ENCODE measurements at regions not wholly inside any gene's neighbourhood (a gene's known extent, or its start where the extent isn't known, plus 50 kb on each side); places are given as distances from the start of the nearest gene placed in this dataset.
A peak's percentile ranks its signal among the peaks of the same experiment; 100 is the strongest.

DNA sequence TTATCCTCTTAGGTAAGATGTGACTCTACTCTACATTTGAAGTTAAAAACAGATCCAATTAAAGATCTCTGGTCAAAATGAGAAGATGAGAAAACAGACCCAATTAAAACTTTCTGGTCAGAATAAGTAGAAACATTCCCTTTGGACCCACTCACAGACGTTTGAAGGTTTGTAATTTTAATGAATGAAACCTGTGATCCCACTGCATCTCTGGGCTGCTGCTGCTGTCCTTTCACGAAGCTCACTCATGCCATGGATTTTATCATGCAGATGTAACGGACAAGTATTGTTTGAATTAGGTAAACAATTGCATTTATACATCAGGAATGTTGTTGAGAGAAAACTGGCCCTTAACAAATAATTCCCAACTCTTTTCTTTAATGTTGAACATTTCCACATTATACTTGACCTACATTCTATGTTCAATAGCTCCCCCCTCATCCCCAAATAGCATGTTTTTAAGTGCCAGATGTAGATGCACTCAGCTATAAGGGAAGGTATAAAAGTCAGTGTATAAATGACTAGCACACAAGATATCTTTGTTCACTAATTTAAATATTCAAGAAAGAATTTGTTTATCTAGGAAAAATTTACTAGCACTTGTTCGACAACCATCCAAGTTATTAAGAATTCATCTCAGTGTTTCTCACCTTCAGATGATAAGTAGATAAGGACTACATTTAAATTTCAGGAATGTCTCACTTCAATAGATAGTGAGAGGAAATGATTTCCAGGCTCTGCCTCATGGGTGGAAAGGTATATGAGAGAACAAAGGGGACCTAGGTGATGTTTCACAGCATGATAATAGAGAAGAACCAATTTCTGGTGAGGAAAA, 202.3 kb upstream of the LMNTD1 start:
- no peak for DNase-seq (ENCODE audit: low spot score)

DNA sequence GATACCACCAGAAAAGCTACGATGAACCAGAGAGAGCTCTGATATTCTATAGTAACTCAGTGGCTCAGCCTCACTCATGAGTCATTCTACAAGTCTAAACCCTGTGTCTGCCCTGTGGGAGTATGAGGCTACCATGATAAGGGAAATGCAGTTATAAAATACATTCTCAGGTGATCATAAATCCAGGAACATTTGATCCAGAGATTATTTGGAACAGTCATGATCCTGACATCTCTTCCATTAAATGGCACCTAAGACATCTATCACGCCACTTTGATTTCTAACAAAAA, 202.6 kb upstream of the RASSF8 start:
- DNase-seq (ENCODE audit: low spot score): no peak

DNA sequence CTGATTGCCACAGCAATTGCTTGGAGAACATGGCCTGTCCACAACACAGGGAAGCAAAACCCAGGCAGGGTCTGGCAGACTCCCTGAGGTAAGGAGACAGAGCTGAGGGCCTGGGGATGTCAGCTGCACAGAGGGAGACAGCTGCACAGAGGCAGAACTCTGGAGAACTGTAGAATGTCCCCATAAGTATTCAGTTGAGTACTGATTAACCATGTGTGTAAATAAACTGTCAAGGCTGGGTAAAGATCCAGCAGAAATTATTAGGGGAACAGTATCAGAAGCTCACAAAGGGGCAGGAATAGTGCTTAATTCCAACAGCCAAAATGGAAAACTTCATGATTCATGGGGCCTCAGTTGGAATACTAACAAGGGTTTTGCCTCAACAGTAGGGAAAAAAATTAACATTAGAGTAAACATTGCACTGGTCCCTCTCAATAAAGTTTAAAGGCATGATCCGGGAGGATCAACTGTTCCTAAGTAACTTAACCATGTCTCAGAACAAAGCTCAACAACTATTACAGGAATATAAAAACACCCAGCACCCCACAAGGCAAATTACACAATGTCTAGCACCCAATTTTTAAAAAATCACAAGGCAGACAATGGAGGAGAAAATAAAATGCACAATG, 201.3 kb upstream of the RASSF8 start:
- DNase-seq (ENCODE audit: low spot score): no peak

DNA sequence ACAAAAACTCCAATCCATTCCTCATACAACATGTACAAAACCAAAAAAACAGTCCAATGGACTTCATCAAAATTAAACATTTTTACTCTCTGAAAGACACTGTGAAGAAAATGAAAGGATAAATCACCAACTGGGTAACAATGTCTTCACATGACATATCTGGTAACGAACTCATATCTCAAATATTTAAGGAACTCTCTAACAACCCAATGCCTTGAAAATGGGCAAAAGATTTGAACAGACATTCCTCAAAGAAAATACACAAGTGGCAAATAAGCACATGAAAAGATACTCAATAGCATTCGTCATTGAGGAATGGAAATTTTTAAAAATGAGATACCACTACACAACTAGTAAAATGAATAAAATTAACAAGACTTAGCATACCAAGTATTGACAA, 198.7 kb upstream of the RASSF8 start:
- no peak for DNase-seq (ENCODE audit: low spot score)

DNA sequence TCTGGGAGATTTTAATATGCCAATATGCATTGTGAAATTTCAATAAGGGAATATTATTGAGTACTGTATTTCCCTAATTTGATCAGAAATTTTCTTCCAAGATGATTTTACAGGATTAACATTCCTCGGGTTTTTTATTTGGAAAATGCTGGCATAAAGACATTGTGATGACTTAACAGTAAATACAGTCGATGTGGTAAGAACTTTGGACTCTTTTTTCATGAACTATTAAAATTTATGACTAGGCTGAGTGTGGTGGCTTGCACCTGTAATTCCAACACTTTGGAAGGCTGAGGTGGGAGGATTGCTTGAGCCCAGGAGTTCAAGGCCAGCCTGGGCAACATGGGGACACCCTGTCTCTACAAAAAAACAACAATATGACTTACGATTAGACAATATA, 197.1 kb upstream of the RASSF8 start:
- DNase-seq (ENCODE audit: low spot score): no peak

DNA sequence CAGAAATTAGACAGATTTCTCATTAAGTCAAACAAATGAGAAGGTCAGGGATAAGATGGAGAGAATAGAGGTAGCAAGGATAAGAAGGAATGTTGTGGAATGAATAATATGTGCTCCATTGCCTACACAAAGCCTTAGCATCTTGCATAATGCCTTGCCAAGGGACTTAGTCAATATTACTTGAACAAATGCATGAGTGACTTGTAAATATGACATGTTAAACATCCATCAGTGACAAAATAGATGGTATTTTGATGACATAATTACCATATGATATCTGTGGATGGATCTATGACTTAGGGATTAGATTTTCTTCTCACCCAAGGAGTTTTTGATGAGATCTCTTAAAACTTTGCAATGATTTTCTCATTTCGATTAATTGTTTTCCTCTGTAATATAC, 194.1 kb upstream of the RASSF8 start:
- DNase-seq (ENCODE audit: low spot score): peak; percentile 12

DNA sequence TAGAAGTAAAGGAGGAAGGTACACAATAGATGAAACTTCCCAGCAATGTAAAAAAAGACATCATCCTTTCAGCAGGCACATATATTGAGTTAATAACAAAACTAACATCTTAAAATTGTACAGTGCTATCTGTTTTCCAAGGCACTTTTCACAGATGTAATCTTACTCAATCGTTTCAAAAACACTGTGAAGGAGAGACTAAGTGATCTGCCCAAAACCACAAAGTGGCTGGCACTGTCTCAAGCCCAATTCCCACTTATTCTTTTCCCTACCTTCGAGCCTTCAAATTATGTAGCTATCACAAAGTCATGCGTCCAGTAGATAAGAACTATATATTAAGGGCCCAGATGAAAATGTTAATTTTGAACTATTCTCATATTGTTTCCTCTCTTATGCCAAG, 193.6 kb upstream of the RASSF8 start:
- DNase-seq (ENCODE audit: low spot score): no peak

DNA sequence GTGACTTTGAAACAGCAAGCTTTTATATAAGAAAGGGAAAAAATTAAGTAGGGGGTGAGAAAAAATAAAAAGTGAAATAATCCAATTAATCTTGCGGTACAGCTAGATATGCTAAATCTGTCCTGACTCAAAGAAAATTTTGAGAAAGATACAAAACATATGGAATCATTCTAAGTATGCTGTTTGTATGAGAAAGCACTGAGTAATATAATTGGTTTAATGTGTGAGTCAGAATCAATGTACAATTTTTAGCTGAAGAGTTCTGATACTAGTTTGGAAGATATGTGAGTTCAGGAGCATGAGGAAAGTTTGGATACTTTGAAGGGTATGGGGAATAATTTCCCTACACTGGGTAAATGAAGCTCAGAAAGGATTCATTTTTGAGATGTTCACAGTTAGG, 190.9 kb upstream of the RASSF8 start:
- DNase-seq (ENCODE audit: low spot score): no peak

DNA sequence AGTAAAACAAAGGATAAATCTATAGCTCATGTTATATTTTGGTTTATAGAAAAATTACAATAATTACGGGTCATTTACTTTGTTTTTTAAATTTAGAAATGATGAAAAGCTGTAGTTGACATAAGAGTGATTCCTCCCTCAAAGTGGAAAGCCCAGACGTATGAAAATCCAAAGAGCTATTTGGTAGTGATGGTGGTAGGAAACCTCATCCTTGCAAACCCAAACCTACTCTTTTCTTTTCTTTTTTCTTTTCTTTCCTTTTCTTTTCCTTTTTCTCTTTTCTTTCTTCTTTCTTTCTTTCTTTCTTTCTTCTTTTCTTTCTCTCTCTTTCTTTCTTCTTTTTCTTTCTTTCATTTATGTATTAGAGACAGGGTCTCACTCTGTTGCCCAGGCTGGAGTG, 190.3 kb upstream of the RASSF8 start:
- no peak for DNase-seq (ENCODE audit: low spot score)

DNA sequence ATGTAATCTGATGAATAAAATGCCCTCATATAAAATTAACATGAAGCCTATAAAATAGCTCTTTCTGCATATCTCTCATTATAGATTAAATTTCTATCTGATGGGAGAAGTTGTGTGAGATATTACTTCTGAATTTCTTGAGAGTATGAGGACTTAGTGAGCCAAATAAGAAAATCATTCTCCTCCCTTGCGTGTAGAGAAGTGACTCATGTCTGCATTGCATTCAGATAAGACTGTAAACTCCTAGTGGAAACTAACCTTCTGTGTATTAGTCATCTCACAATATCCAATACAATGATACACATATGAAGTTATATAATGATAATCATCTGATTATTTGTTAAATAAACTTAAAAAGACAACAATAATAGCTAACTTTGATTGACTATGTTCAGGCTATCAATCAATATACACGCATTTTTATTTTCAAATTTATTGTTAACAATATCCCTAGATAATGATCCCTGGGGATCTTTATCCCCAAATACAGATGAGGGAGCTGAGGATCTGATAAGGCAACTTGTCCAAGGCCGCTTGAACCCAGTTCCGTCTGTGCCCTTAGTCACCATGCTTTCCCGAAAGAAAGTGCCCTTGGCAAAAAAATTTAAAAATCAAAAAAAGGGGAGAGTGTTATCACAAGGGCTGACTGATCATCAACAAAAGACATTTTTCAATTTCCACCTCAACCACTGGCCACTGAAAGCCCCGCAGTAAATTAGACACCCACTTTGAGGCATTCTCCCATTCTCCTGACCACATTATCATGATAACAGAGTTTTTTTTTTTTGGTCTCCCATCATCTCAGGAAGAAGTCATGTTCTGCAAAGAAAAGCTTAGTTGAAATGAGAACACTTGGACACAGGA, 189.2 kb upstream of the RASSF8 start:
- DNase-seq (ENCODE audit: low spot score): peak; percentile 71

DNA sequence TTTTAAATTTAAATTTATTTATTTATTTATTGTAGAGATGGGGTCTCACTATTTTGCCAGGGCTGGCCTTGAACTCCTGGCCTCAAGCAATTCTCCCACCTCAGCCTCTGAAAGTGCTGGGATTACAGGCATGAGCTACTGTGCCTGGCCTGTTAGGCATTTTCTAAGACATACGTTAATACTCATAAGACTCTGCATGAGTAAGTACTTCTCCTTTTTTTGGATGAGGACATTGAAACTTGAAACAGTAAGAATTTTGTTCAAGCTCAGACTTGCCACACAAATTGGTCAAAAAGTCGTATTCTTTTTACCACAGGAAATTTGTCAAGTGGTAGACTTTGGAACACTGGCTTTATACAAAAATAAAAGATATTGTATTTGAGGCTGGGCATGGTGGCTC, 187.4 kb upstream of the RASSF8 start:
- no peak for DNase-seq (ENCODE audit: low spot score)

DNA sequence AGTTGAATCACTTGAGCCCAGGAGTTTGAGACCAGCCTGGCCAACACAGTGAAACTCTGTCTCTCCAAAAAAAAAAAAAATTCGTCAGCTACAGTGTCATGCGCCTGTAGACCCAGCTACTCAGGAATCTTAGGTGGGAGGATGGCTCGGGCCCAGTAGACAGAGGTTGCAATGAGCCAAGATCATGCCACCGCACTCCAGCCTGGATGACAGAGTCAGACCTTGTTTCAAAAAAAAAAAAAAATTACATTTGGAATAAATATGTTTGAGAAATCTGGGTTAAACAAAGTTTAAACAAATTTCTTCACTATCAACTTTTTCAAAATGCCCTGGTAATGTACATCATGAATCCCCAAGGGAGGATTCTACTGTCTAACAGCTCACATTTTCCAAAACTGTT, 187.0 kb upstream of the RASSF8 start:
- no peak for DNase-seq (ENCODE audit: low spot score)

DNA sequence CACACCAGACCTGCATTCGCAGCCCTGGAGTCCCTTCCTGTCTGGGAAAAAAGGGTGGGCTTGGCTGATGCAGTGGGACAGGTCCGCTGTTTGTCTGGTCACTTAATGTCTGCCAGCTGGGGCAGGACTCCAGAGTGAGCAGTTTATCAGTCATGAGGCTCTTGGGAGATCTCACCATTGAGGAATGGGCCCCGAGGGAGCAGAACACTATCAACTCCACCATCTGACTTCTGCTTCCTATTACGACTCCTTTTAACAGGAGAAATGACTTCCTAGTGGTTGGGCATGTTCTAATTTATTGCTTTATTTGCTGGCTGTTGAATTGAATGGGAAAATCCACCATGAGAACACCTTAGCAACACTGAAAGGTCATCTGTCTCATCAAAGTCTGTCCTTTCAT, 182.5 kb upstream of the RASSF8 start:
- DNase-seq (ENCODE audit: low spot score): peak; percentile 25

DNA sequence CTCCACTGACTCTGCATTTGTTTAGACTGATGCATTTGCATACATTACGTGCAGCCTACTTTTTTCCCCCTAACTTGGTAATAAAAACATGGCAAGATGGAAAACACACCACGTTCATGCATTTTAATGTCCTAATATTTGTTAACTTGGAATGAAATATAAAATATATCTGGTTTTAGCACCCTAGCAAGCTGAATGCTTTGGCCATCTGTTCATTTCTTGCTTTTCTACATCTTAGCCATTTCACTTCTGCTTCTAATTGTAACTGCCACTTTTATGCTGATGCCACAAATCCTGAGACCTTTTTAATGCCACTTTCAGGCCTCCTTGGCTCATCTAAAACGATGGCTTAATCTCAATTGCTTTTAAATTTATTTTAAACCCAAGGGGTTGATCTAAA, 177.7 kb upstream of the RASSF8 start:
- no peak for DNase-seq (ENCODE audit: low spot score)

DNA sequence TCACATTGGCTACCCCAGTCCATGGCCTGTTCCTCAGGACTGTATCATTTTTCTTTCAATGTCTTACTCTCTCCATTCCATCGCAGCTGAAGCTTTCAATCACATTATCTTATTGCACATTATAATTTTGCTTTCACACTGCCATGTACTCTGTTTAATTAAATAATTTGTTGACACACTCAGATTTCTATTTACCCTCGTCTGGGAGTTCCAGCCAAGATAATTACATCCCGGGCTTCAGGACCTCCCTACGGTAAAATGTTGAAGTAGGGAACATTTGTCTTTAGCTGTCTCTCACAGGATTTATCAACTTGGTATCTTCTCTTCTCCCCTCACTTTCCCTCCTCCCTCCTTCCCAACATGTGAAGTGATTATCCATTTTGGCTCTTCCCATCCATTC, 177.2 kb upstream of the RASSF8 start:
- DNase-seq (ENCODE audit: low spot score): no peak

DNA sequence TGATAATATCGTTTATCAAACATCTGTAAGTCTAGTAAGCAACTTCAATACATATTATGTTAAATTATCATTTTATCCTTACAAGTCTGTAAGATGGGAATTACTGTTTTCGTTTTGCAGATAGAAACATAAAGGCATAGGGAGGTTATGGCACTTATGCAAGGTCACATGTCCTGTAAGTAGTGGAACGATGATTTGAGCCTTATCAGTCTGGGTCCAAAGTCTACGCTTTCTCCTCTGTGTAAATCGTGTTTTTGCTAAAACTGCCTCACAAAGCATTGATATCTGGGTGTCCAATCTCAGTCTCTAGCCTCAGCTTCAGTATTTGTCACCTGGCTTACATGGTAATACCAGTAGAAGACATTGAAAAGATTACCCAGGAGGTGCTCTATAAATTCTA, 174.9 kb upstream of the RASSF8 start:
- DNase-seq (ENCODE audit: low spot score): no peak

DNA sequence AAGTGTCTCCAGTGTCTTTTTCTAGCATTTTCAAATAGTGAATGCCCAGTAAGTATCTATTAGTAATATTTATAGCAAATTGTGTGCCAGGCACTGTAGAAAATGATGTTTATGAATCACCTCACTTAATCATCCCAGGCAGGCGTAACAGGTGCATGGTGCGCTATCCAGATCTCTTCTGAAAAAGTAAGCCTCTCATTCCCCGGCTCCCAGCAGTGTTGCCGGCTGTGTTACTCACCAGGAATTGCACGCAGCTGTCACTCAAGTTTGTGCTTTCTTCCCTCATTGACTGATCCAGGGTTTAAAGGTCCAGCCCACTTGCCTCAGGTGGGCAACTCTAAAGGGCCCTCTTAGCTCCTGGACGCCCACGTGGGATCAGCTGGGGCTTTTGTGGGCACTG, 173.8 kb upstream of the RASSF8 start:
- DNase-seq (ENCODE audit: low spot score): no peak

DNA sequence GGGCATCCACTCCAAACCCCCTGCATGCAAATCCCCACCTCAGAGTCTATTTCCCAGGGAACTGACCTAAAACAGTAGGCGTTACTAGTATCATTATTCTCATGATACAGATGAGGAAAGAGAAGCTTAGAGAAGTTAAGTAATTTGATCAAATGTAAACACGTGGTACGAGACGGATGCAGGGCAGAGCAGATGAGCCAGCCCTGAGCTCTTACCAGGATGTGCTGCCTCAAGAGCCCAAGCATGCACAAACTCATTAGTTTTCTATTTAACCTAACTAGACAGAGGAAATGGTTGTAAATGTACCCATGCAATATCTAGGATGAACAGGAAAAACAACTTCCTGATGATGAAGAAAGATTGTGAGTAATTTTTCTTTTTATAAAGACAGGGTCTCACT, 173.3 kb upstream of the RASSF8 start:
- no peak for DNase-seq (ENCODE audit: low spot score)

DNA sequence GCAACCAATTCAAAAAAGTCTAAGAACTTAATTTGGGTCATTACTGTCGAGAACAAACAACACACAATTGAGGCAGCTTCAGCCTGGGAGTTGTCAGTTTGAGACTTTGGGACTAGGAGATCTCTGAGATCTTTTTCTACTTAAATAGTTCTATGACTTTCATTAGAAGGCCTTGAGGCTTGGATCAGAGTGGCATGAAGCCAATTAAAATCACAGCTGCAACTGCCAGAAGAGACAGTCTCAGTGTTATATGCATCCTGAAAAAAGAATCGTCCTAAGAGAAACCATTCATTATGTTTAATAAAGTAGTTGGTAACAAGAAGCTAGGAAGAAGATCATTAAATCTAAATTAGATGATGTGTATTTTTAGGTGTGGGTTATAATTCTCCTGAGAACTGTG, 170.8 kb upstream of the RASSF8 start:
- no peak for DNase-seq (ENCODE audit: low spot score)

DNA sequence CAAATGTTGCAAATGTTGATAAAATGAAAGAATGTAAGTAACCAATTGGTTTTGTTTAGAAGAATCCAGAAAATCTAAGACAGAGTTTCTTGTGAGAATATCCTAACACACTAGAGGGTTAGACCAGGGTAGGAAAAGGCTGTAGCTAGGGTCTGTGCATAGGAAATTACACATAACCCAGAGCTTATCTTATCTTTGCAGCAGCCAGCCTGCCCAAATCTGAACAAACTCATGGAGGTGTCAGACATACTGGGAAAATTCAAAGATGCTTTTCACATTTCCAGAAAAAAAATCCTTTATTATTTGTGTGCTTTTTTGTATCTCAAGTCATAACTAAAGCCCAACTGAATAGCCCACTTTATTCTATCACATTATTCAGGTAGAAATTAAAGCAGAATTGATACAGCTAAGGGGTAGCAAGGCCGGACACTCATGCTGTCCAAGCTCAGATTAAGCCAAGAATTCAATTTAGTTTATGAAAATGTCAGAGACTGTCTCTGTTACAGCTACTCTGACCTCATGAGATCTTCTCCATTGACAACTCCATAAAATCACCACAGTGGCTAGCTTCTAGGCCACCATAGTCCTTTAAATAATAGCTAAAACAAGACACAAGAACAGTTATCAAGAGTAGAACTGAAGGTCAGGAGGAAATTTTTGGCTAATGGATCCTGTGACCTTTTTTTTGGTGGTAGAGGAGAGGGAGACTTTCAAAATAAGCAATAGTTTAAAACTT, 169.6 kb upstream of the RASSF8 start:
- DNase-seq (ENCODE audit: low spot score): no peak

DNA sequence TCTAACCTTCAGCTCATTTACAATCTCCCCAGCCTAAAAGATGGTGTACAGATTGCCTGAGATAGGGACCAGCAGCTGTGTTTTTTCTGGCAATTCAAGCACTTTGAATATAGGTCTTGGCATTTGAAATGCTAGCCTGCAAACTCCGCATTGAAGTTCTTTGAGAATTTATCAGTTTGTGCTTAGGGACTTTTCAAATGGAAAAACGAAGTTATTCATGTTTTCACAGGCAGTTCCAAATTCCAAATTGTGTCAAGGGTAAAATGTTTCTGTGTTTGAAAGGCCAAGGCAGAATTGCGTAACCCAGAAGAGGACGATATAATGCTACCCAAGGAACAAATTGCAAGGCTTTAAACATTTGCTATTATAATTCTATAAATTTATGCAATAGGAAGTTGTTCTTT, 168.9 kb upstream of the RASSF8 start:
- no peak for DNase-seq (ENCODE audit: low spot score)

DNA sequence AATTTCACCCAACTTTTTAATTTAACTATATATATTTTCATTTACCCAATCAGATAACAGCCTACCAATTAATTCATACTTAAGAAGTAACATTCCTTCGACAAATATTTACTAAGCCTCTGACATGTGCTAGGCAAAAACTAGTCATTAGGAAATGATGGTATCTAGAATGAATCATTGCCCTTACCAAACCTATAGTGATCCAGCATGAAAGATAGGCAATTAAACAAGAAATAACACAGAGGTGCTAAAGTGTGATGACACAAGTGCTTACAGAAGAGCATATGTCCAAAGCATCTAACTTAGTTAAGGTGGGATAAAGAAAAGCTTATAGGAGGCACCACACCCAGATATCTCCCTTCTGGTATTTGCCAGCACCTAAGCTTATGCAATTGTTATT, 166.5 kb upstream of the RASSF8 start:
- peak; percentile 48 for DNase-seq (ENCODE audit: low spot score)

DNA sequence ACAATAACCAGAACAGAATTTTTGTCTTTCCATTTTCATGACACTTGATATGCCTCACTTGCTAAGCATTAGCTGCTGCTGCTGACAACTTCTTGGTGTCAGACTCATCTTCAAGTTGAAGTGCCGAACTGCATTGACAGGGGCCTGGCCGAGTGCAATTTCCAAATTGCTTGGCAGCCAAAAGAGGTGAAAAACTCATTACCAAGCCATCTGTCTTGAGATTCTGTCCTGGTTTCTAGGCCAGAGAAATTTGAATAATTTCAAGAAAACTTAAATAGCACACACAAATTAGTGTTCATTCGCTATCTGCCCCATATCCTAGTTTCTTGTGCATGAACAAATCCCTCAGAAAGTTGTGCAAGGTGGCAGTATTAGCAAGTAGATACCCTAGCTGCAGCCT, 165.3 kb upstream of the RASSF8 start:
- DNase-seq (ENCODE audit: low spot score): no peak

All from kidney tubule cell (primary cell).